ENCODE measurements at regions not wholly inside any gene's neighbourhood (a gene's known extent, or its start where the extent isn't known, plus 50 kb on each side); places are given as distances from the start of the nearest gene placed in this dataset.

DNA sequence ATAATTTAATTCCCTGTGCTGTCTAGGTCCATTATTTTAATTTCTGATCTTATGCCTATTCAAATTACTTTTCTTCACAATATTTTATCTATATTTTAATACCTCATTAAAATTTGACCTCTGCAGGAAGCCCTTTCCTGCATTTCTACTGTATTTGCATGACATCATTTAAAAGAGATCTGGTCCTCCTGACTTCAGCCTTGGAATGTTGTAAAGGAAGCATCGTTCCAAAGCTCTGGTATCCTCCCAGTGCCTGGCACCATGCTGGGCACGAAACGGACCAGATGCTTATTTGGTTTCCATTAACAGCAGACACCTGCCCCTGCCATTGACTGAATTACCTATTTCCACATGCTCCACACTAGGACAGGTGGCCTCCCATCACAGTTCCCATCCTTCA, 247.5 kb downstream of the KLF6 start:
- no peak for DNase-seq

GRCh38 chr10:3535001-3535400, 250.0 kb downstream of the KLF6 start:
- no peak for DNase-seq

DNA sequence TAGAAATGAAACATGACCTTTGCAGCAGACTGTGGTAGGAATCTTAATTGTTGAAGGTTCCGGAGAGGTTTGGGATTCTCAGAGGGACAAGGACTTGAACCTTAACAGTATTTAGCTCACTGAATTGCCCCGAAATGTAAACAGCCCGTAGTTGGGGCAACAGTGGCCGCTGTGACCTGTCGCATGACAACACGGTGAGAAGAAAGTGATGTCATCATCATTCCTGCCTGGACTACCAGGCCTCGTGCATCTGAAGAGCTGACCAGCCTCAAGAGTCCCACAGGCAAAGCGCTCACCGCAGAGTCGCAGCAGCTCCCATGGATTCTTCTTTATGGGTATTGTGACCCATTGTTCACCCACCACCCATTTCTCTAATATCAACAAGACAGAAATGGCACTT, 250.6 kb downstream of the KLF6 start:
- DNase-seq = no peak

GRCh38 chr10:3533296-3533695, 251.7 kb downstream of the KLF6 start:
- no peak for DNase-seq

DNA sequence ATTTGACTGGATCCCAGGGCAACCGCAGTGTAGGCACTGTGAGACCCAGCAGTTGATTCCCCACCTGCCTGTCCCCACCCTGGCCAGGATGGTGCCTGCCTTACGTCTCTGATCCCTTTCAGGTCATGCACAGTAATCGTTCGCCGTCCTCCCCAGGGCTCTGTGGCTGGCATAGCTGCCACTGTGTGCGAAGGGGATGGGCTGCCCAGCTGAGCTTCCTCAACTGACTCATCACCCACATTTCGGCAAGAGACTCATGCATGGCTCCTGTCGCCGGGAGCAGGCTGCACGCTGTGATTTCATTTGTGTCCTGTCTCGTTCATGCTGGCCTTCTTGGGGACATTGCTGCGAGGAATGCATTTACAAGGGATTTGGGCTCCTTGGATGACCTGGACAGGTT, 252.4 kb downstream of the KLF6 start:
- DNase-seq = no peak

DNA sequence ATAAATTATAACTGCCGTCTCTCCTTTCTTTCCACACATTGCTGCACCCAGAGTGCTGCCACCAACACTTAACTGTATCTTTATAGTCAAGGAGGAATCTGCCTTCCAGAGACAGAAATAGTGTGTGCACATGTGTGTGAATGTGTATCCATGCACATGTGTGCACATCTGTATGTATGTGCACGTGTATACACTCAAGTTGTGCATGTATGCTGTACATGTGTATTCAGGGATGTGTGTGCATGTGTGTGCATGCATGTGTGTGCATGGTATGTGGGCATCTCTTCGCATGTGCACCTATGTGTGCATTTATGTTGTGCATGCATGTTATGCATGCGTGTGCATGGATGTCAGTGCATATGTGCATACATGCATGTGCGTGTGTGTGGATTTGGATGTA, 253.3 kb downstream of the KLF6 start:
- no peak for DNase-seq

GRCh38 chr10:3530783-3531645, 254.0 kb downstream of the KLF6 start:
- DNase-seq = no peak

DNA sequence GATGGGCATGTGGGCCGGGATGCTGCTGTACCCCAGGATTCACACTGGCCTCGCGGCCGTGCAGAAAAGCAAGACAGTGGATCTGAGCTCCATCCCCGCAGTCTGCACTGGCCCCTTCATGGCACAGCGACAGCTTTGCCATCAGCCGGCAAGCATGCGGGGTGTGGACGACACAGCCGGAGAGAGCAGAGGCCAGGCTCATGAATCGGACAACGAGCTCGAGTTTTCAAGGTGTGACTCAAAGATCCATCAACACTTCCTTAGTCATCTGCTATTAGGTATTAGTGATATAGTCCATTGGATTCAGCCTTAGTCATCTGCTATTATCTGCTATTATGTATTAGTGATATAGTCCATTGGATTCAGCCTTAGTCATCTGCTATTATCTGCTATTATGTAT, 254.7 kb downstream of the KLF6 start:
- DNase-seq = no peak

DNA sequence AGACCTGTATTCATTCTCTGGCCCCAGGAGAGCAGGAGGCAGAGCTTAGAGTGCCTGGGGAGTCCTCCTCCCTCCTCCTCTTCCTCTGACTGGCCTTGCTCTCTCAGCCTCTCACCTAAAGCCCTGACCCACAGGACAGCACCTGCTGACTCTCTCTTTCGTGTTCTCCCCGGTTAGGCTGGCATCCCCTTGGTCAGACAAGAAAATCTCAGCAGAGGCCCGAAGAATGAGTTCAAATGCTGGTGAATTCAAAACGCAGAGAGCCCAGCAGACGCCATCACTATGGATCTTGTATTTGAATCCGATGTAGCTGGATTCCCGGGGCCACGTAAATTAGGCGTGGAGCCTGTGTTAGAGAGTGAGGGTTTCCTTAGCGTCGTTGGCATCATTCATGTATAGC, 255.3 kb downstream of the KLF6 start:
- no peak for DNase-seq

DNA sequence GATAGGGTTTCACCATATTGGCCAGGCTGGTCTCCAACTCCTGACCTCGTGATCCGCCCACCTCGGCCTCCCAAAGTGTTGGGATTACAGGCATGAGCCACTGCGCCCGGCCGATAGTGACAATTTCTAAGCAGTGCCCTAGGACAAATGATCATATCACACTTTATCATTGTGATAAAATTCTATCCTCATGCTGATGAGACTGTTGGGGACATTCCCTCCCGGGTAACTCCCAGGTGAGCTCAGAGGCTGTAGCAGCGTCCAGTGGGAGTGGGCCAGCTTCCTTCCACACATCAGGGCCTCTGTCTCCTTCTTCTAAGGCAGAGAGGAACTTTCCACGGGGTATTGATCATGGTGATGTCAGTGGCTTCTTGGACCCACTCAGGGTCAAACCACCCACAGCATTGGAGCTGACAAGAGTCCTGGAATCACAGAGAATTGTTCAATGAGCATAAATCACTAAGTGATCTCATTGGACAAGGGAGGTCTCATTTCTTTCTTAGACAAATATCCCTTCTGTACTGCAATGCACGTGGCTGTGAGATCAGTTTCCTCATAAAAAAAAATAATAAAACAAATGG, 256.1 kb downstream of the KLF6 start:
- no peak for DNase-seq

DNA sequence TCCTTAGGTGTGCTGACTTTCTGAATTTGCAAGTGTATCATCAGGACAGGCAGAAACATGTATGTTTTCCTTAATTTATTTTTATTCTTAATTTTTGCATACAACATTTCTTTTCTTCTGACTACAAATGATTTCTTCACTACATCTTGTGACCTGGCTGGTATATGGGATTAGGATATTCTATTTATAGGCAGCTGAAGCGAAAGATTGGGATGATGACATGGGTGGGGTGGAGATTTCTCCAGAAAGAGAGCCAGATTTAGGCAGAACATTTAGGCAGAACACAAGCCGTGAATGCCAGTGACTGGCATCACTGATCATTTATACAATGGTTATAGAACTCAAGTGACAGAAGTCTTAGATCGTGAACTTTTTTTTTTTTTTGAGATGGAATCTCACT, 256.7 kb downstream of the KLF6 start:
- no peak for DNase-seq

DNA sequence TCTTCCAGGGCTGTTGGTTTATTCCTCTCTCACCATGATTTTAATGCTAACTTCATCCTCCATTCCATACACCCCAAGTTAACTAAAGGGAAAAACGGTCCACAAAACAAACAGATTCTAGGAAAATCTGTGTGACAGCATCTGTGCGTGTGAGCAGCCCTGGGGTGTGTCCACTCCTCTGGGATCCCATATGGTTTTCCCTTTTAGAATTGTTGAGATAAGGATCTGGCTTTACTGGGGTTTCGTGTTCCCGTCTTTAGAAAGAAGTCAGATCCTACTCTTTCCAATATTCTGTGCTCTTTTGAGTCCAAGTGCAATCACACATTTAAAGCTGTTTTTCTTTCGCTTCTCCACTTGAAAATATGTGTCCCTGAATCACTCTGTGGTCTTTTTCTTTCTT, 257.1 kb downstream of the KLF6 start:
- DNase-seq = no peak

DNA sequence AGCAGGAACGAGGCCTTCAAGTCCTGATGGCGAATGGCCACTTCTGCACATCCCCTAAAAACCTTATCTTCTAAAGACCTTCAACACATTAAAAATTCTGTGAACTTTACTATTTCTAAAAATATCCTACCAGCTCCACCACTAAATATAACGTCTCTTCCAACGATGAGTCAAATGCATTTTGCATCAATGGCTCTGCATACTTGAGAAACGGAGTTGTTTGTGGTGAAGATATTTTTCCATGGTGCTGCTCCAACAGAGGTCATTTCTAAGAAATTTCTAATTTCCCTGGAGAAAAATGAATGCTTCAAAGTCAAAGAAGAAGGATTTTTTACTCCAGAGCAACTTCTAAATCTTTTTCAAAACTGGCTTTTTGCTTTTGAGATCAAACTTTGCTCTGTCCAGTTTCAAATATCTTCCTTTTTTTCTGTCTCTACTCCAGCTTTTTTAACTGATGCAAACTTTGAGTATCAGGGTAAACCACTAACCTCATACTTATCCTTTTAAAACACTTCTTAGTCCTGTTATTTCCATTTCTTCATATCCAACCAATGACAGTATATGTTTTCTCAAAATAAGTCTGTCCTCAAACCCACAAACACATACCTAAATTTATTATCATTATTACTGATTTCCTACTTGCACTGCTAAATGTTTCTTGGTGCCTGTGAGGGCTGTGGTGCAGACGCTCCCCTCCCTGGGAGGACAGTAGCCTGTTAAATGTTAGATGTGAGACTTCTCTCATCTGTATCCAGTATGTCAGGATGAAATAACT, 258.1 kb downstream of the KLF6 start:
- DNase-seq = no peak

- no peak for DNase-seq
These were observed 259.1 kb downstream of the KLF6 start for GRCh38 chr10:3525832-3526449.

DNA sequence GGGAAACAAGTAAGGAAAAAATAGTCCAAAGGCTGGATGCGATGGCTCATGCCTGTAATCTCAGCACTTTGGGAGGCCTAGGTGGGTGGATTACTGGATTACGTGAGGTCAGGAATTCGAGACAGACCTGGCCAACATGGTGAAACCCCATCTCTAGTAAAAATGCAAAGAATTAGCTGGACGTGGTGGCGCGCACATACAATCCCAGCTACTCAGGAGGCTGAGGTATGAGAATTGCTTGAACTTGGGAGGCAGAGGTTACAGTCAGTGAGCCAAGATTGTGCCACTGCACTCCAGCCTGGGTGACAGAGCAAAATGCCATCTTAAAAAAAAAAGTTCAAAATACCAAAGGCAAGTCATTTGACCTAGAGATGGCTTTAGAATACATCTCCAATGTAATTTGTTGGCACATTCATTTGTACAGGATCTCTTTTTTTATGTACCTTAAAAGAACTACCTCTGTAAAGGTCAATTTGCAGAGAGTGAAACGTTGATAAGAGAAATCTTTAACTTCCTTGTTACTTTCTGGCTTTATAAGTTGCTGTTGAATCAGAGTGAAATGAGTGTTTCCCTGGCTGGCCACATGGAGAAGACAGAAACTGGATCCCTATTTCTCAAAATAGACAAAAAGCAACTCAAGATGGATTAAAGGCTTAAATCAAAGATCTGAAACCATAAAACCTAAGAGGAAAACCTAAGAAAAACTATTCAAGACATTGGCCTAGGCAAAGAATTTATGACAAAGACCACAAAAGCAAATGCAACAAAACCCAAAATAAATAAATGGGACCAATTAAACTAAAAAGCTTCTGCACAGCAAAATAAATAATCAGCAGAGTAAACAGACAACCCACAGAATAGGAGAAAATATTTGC, 260.7 kb downstream of the KLF6 start:
- DNase-seq = no peak

DNA sequence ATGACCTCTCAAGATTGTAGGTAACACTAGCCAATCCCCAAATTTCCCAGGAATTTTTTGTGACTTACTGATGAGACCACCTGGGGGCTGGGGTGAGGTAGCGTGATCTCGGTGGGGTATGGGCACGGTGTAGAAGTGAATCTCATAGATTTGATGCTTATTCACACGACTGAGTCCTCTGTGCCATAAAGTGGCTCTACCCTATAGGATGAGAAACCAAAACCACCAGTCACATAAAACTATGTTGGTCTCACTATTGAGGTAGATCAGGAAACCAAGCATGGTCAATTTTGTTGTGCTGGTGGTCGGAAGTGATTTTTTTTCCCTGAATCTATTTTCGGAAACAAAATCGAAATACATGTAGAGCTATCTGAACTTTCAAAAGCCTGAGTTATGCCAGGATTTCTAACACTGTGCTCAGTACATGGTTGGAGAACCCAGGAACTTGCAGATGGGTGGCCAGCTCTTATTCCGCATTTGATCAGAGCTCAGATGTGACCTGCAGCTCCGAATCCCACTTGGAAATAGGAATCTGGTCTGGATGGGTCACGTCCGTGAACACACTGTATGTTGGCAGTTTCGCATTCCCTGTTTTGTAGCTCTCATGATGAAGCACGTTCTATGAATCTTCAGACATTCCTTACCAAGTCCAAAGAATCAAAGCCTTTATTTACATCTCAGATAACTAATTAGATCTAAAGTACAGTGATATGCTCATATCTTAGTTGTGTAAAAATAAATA, 261.5 kb downstream of the KLF6 start:
- DNase-seq = no peak

DNA sequence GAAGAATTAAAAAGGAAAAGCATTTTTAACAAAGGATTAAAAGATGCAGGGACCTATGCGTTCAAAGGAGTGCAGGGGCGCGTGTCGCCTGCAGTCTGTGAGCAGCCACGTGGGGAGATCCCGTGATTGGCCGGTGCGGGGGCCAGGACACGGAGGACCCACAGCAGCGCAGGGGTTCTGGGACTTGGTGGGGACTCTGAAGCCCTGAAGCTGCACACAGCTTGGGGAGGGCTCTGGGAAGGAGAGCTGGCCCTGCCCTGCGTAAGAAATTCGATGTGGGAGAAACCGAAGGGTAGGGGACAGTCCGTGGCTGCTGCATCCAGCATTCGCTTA, 268.1 kb downstream of the KLF6 start:
- no peak for DNase-seq

DNA sequence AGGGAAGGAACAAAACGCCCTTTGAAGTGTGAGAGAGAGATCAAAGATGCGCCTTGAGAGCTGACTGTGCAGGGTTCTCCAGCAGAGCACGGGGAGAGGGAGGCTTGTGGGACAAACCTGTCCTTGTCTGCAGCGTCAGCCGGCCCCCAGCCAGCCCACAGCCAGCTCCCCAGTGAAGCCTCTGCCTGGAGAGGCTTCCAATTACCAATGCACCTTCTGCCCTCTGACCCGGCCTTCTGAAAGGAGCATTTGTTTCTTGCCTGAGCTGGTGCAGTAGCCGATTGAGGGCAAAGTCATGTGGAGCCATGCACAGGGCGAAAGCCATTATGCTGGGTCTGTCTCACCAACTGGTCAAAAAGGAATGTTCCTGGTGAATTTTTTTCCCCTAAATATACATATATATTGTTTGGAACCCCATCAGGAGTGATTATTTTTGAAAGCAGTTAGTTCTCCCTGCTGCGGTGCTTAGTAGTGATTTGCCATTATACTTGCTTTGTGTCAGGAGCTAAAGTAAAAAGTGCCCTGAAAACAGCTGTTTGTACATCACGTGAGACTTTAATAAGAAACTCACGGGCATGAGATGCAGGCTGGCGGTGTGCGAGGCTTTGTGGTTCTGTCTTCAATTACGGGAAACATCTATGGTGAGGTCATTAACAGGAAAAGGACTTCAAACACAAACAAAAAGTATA, 268.6 kb downstream of the KLF6 start:
- DNase-seq = no peak

- DNase-seq = no peak
These were observed 270.3 kb downstream of the KLF6 start for GRCh38 chr10:3514691-3515090.

DNA sequence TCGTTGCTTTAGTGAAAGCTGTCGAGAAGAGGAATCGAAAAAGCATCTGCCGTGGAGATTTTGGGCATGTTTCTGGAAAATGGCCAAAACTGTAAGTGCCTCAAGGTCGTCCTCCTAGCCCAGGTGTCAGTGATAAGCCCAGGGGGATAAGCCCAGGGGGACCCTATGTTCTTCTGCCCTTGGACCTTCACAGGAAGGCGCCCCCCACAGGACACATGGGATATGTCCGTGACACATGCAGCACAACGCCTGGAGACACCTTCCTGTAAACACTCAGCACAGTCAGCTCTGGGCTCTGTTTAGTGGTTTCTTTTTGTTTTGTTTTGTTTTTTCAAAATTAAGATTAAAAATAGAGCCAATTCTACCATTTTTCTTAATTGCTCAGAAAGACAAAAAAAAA, 272.7 kb downstream of the KLF6 start:
- DNase-seq = no peak

DNA sequence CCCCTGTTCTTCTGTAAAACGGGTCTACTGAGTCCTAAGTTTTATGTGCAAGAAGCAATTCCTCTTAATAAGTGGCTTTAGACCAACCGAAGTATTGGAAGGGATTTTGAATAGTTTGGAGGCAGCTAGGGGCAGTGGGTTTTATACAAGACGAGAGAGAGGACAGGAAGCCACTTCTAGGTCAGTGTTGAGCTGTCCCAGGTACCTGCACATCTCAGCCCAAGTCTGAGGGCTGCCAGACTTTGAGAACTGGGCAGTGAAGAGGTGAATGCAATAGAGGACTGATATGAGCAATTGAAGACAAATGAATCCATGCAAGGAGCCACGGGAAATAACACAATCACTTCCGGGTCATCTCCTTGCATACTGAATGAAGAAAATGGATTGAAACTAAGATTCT, 273.5 kb downstream of the KLF6 start:
- no peak for DNase-seq

Measured in CD4-positive, alpha-beta T cell treated with Interleukin-17A for 4 hours (primary cell).